Occipital lobe (tissue), 1 donor: ENCODE measurements at regions not wholly inside any gene's neighbourhood (a gene's known extent, or its start where the extent isn't known, plus 50 kb on each side); places are given as distances from the start of the nearest gene placed in this dataset.

ENCODE experiments used
- DNase-seq: peaks from one replicate; lab custom pipeline; 2025; lab: John Stamatoyannopoulos, UW

DNA sequence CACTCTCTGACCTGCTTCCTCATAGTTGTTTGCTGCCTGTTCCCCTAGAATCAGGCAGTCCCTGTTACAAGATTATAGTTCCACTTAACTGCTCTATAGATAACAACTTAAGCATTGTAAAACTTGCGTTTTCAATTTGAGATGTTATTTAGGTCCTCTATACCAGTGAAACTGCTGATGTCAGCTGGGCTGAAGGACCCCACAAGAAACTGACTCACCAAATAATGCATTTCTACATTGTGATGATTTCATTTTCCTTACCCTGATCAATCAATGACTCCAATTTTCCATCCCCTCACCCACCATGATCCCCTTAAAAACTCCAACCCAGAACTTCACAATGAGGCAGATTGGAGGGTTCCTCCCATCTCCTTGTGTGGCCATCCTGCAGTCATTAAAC, 280.7 kb downstream of the SLITRK1 start:
- no peak for DNase-seq

DNA sequence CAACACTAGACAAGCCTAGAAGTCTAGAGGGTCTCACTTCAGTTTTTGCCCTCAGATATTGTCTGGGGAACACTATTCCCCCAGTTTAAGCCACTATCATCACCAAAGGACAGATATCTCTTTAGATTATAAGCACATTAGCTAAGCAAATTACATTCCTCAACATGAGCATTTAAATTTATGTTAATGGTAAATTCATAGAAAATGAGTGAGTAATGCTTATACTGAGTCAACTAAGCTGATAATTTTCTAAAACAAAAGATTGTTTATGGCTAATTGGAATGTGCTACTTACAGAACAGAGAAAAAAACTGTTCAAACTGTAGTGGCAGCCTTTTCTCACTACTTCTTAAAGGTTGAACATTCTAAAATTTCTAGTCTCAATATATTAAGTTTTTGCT, 290.2 kb downstream of the SLITRK1 start:
- no peak for DNase-seq

DNA sequence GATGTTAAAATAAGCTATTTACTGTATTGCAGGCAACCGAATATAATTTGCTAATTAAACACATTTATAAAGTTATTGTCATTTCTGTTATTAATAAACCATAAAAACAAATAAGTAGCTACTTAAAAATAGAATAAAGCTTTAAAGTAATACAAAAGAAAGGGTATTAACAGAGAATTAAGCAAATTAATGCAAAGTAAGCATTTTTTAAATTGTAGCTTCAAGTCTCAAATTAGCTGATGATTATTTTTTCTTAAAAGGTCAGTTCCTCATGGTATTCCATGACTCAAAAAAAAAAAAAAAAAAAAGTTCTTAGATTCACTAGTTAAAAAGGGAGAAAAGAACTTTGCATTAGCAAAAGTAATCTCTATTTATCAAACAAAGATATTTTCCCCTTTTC, 292.5 kb downstream of the SLITRK1 start:
- no peak for DNase-seq

DNA sequence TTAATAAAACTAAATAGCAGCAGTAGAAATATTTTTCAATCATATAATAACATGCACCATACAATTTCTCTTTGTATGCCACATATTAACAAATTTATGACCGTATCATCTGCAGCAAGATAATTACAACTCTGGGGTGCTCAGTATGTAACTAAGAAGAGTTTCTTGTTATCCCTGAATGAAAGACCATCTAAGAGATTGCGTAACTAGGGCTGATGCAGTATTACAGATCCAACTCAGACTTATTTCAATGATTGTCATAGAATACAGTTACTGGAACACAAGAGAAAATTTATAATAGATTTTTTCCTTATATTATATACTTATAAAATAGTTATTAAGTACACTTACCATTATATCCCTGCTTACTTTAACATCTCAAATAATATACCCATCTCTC, 305.1 kb downstream of the SLITRK1 start:
- DNase-seq: no peak

DNA sequence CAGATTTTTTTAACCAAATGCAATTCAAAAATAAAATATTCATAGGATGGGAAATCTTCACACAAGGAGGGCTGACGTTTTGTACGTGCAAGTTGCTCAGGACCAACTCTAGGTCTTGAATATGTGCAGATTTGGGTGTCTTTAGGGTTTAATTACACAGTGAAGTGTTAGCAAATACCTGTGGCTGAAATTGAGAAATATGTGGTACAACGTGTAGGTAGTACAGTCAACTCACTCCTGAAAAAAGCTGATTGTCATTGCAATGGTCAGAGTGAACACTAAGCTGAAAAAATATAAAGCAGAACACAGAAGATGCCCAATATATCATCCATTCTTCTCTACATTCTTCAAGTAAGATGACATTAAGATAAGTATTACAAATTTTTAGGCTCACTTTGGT, 314.3 kb downstream of the SLITRK1 start:
- no peak for DNase-seq

DNA sequence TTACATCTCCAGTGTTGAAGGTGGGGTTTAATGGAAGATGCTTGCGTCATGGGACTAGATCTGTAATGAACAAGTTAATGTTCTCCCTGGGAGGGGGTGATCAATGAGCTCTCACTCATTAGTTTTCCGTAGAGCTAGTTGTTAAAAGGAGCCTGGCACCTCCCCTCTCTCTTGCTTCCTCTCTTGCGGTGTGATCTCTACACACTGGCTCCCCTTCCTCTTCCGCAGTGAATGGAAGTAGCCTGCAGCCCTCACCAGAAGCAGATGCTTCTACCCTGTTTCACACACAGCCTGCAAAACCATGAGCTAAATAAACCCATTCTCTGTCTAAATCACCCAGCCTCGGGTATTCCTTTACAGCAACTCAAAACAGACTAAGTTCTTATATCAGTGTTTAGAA, 318.8 kb downstream of the SLITRK1 start:
- no peak for DNase-seq

DNA sequence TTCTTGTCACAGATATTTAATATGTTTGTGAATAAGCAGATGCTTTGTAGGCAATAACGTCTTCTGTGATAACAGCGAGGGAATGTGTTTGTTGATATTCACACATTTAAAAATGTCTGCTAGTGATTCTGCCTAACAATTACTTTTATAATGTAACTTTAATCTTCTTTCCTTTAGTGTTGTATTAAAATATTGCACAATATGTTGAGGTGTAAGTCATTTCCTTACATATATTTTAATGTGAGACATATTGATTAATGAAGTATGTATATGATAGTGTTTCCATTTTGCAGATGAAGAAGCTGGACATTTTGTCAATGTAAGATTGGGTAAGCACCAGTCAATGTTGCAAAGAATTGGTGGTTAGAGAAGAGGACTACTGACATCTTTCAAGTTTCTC, 324.4 kb downstream of the SLITRK1 start:
- no peak for DNase-seq

DNA sequence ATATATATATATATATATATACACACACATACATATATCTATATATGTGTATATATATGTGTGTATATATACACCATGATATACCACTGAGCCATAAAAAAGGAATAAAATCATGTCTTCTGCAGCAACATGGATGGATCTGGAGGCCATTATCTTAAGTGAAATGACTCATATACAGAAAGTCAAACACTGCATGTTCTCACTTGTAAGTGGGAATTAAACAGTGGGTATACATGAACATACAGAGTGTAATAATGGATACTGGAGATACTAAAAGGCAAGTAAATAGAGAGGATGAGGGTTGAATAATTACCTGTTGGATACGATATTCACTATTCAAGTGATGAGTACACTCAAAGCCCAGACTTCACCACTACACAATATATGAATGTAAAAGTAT, 332.6 kb downstream of the SLITRK1 start:
- no peak for DNase-seq

DNA sequence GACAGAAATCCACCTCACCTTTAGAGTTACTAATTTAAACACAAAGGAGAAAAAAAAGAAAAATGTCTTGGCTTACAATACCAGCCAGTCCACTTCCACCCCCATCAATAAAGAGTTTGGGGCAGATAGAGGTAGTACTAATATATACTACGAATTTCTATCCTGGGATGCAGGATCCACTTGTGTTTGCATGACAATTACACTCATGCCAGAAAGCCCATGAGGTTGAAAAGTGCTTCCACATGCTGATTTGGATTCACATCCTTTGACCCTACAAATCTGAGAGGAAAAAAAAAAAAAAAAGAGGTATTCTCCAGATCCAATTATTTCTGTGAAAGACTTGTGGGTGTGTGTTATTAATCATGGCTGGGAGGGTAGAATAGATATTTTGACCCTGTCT, 335.2 kb downstream of the SLITRK1 start:
- DNase-seq: no peak

DNA sequence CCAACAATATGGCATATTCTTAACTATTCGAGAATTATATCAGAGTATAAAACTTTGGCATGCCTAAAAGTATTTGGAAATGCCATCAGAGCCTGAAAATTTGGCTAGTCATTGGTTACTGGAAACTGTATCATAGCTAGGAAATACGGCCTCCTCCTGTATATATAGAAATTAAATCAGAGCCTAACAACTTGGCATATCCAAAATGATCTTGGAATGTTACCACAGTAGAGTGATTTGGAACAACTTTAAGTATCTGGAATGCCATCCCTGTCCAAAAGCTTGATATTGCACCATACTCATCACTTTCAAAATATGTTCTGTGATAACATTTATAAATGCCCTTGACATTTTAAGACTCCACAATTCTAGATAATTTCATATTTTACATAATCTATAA, 335.8 kb downstream of the SLITRK1 start:
- no peak for DNase-seq

DNA sequence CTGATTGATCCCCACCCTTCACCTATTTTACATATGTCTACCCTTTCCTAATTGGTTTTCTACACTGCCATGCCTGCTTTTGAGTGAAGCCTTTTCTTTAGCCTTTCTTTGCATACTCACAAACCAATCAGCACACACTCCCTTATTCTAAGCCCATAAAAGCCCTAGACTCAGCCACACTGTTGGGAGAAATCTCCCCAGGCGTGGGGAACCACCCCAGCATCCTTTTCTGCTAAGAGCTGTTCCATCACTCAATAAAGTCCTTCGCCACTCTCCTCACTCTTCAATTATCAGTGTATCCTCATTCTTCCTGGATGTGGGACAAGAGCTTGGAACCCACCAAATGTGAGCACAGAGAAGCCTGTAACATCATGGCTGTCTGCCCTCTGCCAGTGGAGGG, 343.6 kb downstream of the SLITRK1 start:
- no peak for DNase-seq

DNA sequence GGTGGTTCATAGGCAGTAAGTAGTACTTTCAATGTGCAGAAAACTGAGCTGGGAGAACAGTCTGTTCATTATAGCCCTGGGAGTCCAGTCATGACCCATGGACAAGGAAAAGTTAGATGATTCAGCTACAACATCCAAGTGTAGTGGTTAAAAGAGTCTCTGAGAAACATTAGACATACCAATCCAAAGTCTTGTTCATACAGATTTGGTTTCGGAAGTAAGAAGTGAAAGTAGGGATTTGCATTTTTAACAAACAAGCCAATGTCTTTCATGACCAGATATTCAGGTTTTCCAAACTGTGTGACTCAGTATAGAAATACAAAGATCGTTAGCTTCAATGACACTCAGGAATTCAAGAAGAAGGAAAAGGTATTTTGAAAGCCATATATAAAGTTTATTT, 345.3 kb downstream of the SLITRK1 start:
- no peak for DNase-seq

DNA sequence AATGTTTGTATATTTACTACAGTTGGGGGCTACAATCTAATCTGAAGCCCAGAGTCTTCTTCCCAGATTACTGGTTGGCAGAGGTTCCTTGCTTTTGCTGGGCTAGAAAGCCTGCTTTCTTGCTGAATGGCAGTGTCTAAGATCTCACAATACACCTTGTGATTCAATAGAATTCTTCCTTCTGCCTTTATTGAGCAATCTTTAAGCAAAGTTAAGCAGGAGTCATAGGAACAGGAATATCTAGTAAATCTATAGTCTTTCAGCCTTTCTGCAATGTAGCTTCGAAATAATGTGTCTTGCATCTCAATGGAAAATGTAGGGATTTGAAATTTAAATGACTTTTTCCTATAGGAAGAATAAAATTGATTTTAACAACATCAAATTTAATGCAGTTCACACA, 346.1 kb downstream of the SLITRK1 start:
- DNase-seq: no peak

DNA sequence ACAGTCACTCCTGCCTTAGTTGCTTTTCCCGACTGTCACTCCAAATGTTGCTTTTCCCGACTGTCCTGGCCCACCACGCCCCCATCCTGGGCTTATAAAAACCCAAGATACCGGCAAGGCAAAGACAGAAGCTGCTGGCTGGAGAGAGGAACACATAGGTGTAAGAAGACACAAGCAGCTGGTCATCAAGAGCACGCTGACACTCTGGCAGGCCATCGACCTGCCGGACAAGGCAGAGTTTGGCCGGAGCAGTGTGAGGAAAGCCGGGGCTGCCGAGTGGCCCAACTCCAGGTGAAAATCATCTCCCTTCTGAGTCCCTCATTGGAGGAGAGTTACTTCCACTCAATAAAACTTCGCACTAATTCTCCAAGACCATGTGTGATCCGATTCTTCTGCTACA, 349.5 kb downstream of the SLITRK1 start:
- DNase-seq: no peak

DNA sequence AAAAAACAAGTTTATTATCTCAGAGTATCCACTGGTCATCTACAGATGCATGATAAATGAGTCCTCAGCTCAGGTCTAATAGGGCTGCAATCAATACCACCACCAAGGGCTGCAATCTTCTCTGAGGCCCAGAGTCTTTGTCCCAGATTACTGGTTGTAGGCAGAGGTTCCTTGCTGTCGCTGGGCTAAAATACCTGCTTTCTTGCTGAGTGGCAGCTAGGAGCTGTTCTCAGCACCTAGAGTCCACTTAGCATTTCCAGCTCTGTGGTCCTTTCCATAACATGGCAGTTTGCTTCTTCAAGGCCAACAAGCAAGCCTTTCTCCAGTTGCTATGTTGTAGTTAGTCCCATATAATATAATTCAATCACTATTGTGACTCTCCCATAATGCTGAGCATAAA, 351.3 kb downstream of the SLITRK1 start:
- DNase-seq: no peak

DNA sequence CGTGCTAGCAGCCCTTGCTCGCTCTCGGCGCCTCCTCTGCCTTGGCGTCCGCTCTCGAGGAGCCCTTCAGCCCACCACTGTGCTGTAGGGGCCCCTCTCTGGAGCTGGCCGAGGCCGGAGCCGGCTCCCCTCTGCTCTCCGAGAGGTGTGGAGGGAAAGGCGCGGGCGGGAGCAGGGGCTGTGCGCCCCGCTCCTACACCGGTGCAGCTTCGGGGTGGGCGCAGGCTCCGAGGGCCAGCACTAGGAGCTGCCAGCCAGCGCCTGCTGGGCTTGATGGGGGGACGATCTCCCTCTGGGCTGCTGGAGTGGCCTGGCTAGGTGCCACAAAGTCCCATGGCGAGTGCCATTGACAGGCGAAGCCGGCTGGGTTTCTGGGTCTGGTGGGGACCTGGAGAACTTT, 365.5 kb downstream of the SLITRK1 start:
- no peak for DNase-seq

DNA sequence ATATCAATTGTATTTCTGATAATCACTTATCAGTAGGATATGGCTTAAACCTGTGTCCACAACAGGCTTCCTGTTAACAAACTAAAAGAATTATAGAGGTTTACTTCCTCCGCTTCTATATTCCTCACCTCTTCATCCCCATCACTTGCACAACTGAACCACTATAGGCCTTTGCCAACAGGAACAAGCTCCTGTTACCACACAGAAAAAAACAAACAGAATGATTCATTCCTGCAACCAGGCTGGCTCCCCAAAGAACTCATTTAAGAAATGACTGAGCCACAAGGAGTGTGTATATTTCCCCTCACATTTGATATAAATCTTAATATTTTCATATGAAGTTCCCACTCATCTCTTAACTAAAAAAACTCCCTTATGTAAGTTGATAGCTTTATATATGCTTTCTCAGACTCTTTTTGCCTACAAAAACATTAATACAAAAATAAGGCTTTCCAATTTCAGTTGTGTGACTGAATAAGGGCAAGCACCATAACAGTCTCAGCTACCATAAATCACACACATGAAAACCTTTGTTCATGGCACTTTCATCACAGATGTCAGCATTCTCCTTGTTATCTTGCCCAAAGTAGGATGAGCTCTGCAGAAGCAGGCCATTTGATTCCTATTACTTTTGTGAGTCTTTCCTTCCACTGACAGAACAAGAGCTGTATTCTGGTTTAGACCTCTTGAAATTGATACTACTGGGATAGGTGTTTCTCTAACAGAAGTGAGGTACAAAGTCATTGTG, 366.8 kb downstream of the SLITRK1 start:
- no peak for DNase-seq

DNA sequence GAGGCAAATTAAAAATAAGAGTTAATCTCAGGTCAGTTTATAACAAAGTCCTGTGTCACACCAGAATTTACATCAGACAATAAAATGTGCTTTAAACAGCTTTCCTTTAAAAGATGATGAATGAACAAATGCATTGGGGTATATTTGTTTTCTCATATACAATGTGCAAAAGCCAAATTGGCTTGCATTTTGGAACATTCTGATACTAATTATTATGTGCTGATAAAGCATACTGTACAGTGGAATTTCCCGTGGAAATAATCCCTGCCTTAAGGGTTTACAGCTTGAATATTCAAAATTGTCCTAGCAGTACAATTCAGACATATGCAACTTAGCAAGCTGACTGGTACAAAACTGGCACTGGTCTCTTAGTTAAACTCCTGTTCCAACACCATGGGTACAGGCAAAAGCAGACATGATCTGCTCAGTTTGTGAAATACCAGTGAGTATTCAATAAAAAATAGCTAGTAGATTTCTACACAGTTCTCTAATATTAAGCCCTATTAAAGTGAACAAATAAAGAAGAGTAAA, 373.4 kb downstream of the SLITRK1 start:
- no peak for DNase-seq

DNA sequence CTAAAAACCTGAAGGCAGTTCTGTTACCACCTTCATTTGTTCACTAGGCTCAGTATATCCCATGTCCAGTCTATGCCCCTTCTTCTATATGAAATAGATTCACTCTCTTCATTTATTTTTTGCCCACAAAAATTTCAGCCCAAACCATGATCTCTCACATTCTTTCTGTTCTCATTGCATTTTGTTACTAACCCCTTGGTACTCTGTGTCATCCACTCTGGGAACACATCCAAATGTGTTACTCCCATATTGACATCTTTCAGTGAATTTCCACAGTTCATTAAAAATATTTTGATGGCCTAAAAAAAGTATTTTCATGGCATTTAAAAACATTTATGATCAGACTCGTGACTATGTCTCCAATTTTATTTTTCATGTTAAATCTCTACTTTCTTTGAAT, 378.9 kb downstream of the SLITRK1 start:
- no peak for DNase-seq

DNA sequence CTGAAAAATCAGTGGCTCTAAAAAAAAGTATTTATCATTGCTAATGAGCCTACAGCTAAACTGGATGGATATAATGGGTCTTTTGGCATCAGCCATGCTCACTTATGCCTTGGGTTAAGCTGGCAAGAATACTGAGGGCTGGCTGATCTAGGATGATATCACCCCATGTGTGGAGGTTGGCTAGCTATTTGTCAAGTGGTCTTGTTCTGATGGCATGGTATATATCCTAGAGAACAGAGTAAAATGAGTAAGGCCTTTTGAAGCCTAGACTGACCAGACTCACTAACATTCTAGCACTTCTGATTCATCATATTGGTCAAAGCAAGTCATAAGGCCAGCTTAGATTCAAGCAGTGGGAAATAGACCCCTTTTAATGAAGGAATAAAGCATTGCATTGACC, 383.0 kb downstream of the SLITRK1 start:
- DNase-seq: no peak

DNA sequence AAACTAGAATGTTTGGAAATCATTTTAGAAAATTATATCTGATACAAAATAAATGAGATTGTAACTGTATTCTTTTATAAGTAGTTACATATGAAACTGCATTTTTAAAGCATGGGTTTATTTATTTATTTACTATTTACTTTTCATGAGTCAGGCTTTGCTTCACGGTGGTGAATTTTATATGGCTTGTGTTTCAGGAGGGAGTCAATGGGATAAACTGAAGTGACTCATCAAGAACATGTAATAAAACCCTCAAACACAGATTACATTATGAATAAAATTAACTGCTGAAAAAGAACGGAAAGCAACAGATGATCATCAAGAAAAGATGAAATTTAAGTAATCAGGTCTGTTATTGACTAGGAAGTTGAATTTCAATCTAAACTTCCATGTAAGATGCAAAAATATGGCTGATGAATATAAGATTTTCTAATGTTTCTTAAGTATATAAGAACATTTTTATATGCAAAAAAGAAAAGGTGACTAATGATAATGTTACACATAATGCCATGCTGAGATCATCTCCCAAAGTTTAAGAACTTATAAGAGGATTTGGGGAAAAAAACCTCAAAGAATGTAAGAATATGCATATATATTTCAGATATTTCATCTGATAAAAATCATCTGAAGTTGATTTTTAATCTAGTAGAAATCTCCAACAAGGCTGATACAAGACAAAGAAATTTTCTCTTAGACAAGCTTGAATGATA, 383.6 kb downstream of the SLITRK1 start:
- DNase-seq: no peak

DNA sequence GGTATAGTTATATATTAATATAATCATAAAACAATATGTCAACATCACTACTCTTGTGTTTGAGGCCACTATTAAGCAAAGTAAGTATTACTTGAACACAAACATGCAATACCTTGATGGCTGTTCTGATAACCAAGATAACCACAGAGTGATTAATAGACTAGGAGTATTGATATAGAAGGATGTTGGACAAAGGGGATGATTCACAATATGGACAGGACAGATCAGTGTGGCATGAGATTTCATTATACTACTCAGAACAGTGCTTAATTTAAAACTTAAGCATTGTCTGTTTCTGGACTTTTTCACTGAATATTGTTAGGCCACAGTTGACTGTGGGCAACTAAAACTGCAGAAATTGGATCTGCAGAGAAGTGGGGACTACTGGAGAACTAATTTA, 384.2 kb downstream of the SLITRK1 start:
- DNase-seq: no peak

DNA sequence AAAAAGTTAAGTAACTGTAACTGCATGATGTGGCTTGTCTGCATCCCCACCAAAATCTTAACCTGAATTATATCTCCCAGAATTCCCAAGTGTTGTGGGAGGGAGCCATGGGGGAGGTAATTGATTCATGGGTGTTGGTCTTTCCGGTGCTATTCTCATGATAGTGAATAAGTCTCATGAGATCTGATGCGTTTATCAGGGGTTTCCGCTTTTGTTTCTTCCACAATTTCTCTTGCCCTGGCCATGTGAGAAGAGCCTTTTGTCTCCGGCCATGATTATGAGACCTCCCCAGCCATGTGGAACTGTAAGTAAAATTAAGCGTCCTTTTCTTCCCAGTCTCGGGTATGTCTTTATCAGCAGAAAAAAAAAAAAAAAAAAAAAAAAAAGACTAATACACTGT, 385.8 kb downstream of the SLITRK1 start:
- no peak for DNase-seq
